NK-92 treated with Interleukin-12 subunit alpha and Interleukin-12 subunit beta, amount 100 ng/mL, for 24 hours (cell line): ENCODE measurements at regions not wholly inside any gene's neighbourhood (a gene's known extent, or its start where the extent isn't known, plus 50 kb on each side); places are given as distances from the start of the nearest gene placed in this dataset.
"Not testable (repeated sequence)": the region's sequence is repeated elsewhere in the genome, so short reads cannot be mapped to it uniquely, and the experiment has no call there.

ENCODE experiments used
- DNase-seq: peaks from one replicate; lab custom pipeline; 2025; lab: John Stamatoyannopoulos, UW

GRCh38 chr4:164210377-164210776 is 543.6 kb upstream of the SMIM31 start:
- DNase-seq = no peak

- DNase-seq = no peak
Measured at GRCh38 chr4:164212134-164212533, 541.8 kb upstream of the SMIM31 start.

- DNase-seq = no peak
Measured at GRCh38 chr4:164212714-164213113, 541.2 kb upstream of the SMIM31 start.

- DNase-seq = no peak
Measured at GRCh38 chr4:164215113-164215741, 538.7 kb upstream of the SMIM31 start.

- no peak for DNase-seq
Measured at GRCh38 chr4:164221631-164222030, 532.3 kb upstream of the SMIM31 start.

- DNase-seq = no peak
Measured at GRCh38 chr4:164224871-164225270, 529.1 kb upstream of the SMIM31 start.

- DNase-seq = no peak
Measured at GRCh38 chr4:164229255-164229654, 524.7 kb upstream of the SMIM31 start.

- no peak for DNase-seq
Measured at GRCh38 chr4:164239433-164239832, 514.5 kb upstream of the SMIM31 start.

GRCh38 chr4:164239976-164240375 is 514.0 kb upstream of the SMIM31 start:
- no peak for DNase-seq

GRCh38 chr4:164251257-164251656 is 502.7 kb upstream of the SMIM31 start:
- DNase-seq = no peak

GRCh38 chr4:164252286-164252685 is 501.6 kb upstream of the SMIM31 start:
- DNase-seq = no peak

GRCh38 chr4:164261831-164262230 is 492.1 kb upstream of the SMIM31 start:
- no peak for DNase-seq

GRCh38 chr4:164262508-164262907 is 491.4 kb upstream of the SMIM31 start:
- DNase-seq = not testable (repeated sequence)

- DNase-seq = not testable (repeated sequence)
Measured at GRCh38 chr4:164277414-164277813, 476.5 kb upstream of the SMIM31 start.

- DNase-seq = no peak
Measured at GRCh38 chr4:164287173-164287572, 466.8 kb upstream of the SMIM31 start.

- DNase-seq = no peak
Measured at GRCh38 chr4:164288578-164288977, 465.4 kb upstream of the SMIM31 start.

GRCh38 chr4:164293203-164293602 is 460.7 kb upstream of the SMIM31 start:
- DNase-seq = no peak

- DNase-seq = no peak
Measured at GRCh38 chr4:164293743-164294142, 460.2 kb upstream of the SMIM31 start.

GRCh38 chr4:164301430-164301829 is 452.5 kb upstream of the SMIM31 start:
- no peak for DNase-seq

- DNase-seq = no peak
Measured at GRCh38 chr4:164304101-164304639, 449.8 kb upstream of the SMIM31 start.

GRCh38 chr4:164304861-164305260 is 449.1 kb upstream of the SMIM31 start:
- no peak for DNase-seq

GRCh38 chr4:164307262-164307661 is 446.7 kb upstream of the SMIM31 start:
- DNase-seq = no peak

GRCh38 chr4:164312671-164313070 is 441.3 kb upstream of the SMIM31 start:
- no peak for DNase-seq

- DNase-seq = no peak
Measured at GRCh38 chr4:164313853-164314252, 440.1 kb upstream of the SMIM31 start.
